GM19397 (cell line): ENCODE measurements at regions not wholly inside any gene's neighbourhood (a gene's known extent, or its start where the extent isn't known, plus 50 kb on each side); places are given as distances from the start of the nearest gene placed in this dataset.
"Not testable (repeated sequence)": the region's sequence is repeated elsewhere in the genome, so short reads cannot be mapped to it uniquely, and the experiment has no call there.

Experiments used
- ATAC-seq: cut with Tn5 transposase; IDR thresholded peaks from one replicate; pipeline ENCODE4 v1.9.1; 2021; ENCODE audit warnings: mild to moderate bottlenecking, moderate library complexity; ENCODE audit not compliant: unreplicated experiment

DNA sequence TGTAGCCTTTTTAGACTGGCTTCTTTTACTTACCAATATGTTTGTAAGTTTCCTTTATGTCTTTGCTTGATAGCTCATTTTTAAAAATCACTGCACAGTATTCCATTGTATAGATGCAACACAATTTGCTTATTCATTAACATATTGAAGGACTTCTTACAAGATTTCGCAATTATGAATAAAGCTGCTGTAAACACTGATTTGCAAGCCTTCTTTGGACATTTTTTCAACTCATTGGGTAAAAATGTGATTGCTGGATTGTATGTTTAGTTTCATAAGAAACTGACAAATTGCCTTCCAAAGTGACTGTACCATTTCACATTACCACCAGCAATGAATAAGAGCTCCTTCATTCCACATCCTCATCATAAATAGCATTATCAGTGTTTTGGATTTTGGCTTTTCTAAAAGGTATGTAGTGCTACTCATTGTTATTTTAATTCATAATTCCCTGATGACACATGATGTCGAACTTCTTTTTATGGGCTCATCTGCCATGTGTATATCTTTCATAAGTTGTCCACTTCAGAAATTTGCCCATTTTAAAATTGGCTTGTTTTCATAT is 80.7 kb downstream of the TFAP2B start:
- no peak for ATAC-seq

DNA sequence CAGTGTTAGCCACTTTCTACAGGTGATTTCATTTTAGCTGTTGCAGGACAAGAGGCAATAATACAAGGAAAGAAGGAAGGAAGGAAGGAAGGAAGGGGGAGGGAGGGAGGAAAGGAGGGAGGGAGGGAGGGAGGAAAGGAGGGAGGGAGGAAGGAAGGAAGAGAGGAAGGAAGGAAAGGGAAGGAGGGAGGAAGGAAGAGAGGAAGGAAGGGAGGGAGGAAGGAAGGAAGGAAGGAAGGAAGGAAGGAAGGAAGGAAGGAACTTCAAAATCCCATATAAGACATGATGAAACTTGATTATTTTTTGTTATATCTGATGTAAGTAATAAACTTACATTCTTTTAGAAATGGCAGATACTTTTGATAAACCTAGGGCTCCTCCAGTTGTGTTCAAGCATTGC is 83.6 kb downstream of the TFAP2B start:
- ATAC-seq, result no peak

DNA sequence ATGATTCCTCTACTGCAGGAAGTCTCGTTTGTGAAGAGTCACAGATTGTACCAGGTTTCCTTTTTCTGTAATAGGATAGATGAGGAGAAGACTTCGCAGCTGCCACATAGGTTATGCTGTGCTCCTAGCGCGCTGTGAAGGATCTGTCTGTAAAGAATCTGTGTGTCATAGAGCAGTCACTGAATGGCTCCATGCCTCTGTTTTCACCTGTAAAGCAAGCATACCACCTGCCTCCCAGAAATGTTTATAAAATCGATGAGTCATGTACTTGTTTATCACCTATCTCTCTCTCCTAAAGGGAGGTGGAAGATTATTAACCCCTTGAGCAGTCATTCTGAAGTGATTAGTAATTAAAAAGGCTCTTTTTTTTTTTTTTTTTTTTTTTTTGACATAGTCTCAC is 86.6 kb downstream of the TFAP2B start:
- no peak for ATAC-seq

DNA sequence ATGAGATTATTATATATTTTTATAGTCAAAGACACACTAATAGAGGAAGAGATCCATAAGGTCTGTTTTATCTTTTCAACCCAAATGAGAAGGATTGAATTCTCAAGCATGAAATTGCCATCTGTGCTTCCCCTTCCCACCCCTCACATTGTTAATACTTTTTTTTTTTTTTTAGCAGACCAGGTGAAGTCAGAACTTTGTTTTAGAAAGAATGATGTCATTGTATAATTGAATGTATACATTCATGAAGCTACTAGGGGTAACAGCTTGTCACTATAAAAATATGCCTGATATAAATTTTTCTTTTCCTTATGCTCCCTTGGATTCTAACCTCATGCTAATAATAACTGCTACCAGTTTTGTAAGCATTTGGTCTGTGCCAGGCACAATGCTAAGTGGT is 88.9 kb downstream of the TFAP2B start:
- ATAC-seq, result no peak

DNA sequence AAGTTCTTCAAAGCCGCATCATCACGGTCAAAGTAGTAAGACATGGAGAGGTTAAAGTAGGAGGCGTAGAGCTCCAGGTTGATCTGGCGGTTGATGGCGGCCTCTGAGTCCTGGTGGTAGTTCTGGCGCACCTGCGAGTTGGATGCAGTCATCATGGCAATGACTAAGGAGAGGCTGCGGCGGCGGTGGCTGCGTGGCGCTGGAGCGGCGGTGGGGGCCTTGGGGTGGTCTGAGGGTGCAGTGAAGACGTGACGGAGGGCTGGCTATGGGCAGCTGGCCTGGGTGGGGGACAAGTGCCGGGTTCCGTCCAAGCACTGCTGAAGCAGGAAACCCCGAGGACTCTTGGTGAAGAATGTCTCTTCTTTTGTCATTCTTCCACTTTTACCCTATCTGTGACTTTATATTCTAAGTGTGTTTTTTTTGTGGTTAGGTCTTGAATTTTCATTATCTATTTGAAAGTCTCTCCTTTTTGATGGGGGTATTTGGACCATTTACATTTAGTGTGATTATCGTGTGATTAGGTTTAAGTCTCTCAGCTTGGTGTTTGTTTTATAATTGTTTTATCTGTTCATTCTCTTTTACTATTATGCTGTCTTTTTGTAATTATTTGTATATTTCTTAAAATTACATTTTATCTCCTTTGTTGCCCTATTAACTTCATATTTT is 94.6 kb downstream of the TFAP2B start:
- ATAC-seq, result no peak

DNA sequence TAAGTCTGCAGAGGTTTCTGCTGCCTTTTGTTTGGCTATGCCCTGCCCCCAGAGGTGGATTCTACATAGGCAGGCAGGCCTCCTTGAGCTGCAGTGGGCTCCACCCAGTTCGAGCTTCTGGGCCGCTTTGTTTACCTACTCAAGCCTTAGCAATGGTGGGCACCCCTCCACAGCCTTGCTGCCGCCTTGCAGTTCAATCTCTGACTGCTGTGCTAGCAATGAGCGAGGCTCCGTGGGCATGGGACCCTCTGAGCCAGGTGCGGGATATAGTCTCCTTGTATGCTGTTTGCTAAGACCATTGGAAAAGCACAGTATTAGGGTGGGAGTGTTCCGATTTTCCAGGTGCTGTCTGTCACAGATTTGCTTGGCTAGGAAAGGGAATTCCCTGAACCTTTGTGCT is 102.7 kb downstream of the TFAP2B start:
- not testable (repeated sequence) for ATAC-seq

DNA sequence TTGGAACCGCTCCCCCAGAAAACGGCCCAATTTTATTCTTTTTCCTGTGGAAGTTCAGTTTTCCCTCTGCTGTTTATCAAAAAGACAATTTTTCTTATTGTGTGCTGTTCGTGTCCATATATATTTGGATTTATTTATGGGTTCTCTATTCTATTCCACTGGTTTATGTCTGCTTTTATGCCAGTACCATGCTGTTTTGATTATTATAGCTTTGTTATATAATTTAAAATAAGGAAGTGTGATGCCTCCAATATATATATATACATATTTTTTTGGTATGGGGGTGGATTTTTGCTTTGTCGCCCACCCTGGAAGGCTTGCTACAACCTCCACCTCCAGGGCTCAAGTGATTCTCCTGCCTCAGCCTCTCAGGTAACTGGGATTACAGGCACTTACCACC is 103.3 kb downstream of the TFAP2B start:
- no peak for ATAC-seq

DNA sequence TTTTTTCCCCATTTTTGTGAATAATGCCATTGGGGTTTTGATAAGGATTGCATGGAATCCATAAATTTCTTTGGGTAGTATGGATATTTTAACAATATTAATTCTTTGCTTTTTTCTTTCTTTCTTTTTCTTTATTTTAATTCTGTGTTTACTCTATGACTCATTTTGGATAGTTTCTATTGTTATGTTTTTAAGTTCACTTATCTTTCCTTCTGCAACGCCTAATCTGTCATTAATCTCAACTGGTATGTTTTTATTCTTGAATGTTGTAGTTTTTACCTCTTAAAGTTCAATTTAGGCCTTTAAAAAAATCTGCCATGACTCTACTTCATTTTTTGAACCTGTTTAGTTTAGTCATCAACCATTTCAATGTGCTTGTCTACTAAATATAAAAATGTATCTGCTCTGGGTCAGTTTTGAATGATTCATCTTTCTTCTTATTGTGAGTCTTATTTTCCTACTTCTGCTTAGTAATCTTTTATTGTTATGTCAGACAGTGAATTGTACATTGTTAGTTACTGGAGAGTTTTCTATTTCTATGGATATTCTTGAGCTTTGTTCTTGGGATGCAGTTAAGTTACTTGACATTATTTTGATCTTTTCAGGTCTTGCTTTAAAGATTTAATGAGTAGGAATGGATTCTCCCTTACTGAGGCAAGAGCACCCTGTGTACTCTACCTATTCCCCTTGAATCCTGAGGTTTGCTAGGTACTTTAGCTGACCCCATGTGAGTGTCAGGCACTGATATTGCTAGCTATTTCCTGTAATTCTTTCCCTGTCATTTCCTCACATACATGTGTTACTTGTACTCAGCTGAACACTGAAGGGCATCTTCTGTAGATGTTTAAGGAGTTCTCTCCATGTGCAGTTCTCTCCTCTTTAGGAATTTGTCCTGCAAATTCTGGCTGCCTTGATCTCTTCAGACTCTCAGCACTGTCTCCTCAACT is 104.2 kb downstream of the TFAP2B start:
- ATAC-seq, result no peak

DNA sequence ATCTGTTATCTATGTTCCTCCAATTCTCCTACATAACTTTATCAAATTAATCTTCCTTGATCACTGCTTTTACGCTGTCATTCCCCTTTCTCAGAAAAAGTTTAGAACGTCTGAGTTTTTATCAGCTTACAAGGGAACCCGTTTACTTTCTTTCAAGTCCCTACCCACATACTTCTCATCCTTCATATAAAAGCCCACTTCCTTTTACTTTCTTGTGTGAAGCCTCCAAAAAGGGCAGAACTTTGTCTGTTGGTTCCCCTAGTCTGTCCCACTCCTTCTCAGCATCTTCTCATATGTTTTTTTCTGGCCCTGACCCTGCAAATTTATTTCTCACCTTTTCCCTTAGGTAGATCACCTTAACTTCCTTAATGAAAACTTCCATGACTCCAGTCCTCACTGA is 106.1 kb downstream of the TFAP2B start:
- no peak for ATAC-seq

DNA sequence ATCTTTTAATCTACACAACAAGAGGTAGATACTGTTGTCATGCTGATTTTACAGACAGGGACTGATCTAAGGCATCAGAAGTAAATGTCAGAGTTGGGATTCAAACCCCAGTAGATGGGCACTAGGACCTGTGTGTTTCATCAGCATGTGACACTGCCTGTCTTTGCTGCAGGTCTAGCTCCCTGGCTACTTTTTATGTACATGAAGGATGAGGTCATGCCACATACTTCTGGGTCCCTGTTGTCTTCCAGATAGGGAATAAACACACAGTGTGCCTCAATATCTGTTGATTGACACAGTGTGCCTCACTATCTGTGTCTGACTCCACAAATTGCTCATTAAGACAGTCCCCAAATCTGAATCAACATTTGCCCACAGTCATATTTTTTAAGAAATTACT is 106.9 kb downstream of the TFAP2B start:
- ATAC-seq, result no peak

DNA sequence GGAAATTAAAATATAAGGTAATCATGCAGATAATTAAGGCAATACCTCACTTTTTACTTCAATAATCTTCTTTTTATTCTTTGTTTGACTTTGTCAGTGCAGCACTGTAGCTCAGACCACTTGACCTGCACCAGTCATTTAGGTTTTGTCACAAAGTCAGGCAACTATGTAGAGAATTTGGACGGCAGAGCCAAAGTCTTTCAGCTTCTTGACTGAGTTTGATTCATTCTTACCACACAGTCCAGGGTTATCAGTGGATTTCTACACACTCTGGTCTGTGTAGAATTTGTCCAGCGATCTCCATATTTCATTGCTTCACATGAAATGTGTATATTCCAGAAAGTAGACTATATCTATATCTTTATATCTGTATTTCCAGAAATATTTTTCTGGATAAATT is 107.3 kb downstream of the TFAP2B start:
- no peak for ATAC-seq

DNA sequence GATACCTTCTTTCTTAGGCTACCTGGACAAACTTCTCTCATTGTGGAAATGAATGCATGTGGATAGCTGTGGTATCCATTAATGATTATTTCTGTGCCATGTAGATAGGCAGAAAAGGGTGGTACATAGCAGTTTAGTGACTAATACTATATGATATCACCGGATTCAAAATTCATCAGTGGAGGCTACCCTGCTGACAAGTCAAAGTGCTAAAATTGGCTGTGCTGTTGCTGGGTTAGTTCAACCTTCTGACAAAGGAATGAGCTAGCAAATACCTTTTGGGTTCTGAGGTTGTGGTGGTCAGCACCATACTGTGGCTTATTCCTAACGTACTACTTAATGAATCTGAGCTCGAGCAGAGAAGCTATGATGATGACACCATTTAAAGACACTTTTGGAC is 109.1 kb downstream of the TFAP2B start:
- ATAC-seq, result no peak

DNA sequence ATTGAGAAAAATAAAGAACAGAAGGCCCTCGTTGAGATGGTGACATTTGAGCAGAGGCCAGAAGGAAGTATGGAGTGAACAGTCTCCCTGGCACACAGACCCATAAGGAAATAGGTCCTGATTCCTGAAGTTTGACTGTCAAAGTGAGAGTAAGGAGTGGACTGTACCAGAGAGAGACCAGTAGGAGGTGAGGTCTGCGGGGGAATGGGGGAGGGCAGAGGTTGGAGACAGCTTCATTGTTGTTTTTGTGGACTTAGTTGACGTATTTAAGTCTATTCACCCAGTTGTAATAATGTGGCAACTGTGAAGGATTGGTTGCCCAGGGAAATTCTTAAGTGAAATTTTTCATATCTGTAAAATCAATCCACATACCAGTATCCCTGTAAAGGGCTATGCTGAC is 110.7 kb downstream of the TFAP2B start:
- ATAC-seq, result no peak

DNA sequence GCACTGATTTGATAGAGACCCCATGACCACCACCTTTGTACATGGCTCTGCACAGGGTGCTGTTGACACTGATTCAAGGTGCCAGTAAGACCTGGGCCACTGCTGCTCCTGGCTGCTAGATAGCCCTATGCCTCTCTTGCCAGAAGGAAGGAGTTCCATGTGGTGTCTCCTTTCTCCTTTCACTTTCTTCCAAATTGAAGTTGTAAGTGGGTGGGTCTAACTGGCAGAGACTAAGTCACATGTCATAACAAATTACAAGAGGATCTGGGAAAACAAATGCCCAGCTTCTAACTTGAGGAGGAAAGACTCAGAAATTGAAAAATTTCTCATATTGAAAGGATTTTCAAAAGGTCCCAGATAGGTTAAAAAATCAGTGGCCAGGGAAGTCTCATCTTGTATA is 116.8 kb downstream of the TFAP2B start:
- no peak for ATAC-seq

DNA sequence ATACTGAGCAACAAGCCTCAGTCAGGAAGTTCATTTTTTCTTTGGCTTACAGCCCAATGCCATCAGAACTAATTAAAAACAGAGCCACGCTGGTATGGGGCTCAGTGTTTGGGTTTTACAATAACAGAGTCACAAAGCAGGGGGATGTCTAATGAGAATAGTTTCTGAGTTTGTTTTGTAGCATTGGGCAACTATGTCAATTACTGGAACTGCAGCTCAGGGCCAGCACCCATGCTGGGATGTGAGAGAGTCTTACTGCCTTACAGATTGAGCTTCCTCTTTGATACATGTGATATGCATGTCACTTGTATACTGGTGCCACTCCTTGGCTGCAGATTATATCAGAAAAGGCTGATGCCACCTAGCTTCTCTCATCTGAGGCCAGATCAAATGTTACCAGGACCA is 117.6 kb downstream of the TFAP2B start:
- ATAC-seq, result no peak

DNA sequence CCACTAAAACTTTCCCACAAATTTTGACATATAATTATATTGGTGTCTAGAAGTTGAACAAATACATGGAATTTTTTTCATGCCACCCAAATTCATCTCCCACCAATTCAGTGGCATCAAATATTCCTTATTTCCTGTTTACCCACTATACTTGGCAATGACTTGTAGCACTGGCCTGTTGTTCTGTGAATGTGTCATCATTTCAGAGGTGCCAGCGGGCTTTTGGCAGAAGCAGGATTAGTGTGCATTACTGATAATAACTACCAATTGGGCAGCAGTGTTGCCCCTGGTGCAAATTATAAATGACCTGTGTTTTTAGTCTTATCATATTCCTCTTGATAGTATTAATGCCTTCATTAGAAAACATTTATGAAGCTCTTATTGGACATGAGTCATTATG is 121.3 kb downstream of the TFAP2B start:
- ATAC-seq, result no peak

DNA sequence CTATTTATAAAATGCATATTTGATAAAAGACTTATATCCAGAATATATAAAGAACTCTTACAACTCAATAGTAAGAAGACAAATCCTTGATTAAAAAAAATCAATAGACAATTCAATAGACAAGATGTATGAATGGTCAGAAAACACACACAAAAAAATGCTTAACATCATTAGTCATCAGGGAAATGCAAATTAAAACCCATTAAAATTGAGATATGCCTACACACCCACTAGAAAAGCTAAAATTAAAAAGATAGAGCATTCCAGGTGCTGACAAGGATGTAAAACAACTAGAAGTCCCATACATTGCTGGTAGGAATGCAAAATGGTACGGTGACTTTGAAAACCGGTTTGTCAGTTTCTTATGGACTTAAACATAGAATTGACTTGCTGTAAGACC is 127.1 kb downstream of the TFAP2B start:
- no peak for ATAC-seq

DNA sequence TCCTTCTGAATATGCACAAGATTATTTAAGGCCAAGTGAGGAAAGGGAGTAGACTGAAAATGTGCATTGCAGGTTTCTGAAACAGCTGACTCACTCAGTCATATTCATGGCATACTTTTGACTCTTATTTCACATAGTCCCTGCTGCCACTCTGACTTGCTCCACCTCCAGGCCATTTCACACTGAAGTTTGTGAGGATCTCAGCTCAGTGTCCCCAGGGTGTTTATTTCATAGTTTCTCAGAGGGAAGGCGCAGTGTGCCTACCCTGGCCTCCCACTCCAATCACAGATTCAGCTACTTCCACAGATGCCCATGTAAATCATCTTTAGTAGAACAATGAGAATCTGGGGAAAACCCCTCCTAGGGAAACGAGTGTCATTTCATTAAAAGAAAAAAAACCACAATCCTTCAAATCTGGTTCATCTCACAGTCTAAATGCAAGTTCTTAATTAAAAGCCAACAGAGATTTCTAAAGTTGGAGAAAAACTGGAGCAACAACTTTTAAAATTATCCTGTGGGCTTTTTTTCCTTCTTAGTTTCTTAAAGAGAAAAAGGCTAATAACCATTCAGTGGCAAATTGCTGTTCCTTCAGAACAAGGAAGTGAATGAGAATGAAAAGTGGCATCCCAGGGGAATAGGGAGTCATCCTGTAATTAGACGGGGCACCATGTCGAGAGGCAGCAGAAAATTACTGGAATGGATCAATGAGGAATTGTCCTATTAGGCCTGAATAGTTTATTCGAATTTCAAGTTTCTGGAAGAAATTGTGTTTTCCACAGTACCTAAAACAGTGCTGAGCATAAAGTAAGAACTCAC is 133.6 kb downstream of the TFAP2B start:
- ATAC-seq, result no peak

DNA sequence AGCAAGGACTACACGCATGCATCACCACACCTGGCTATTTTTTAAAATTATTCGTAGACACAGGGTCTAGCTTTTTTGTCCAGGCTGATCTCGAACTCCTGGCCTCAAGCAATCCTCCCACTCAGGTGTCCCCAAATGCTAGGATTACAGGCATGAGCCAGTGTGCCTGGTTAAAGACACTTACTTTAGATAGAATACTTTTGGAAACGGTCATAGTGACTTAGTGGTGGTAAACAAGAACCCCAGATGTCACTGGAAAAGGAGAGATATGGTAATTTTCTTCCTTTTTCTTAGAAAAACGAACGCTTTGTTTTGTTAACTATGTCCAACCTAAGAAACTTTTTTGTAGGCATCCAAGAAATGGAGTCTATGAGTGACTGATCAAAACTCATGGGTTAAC is 137.3 kb downstream of the TFAP2B start:
- no peak for ATAC-seq

DNA sequence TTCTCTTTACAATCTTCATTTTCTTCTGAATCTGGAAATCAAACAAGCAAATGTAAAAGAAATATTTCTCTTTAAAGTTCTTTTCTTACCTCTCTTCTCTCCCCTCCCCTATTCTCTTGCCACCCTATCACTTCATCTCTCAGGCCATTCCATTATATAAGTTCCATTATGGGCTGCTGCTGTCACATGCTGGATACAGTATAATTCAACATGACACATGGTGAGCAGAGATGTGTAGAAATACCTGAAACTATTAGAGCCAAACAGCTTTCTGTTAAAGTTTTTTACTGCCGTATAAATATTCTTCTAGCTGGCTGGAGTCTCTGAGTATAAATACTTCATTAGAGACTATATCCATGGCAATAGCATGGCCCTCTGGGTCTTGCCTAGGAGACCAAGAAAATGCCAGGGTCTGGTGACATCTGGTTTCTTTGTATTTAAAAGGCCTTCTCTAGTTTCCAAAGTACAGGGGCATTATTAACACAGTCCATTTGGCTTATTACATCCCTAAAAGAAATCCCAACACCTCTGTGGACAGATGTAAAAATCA is 139.6 kb downstream of the TFAP2B start:
- no peak for ATAC-seq

DNA sequence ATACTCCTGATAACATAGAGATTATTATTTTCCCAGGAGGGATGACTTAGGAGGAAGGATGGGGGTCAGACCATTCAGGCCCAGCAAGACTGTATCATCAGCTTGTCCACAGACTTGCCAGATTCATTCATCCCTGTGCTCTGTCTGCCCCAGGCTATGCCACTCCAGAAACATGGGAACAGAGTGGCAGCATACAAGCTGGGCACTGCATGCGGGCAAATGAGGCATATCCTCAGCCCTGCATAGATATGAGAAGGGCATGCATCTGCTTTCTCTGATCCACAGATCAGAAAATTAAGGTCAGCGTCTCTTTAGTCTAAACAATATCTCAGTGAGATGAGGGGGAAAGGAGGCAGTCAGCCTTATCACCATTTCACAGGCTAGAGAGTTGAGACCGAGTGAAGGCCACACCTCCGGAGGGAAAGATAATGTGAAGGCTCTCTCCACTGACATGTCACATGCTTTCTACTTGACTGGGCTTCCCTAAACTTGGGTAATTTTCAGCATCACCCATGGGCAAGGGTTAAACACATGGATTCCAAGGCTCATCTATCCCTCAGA is 140.5 kb downstream of the TFAP2B start:
- no peak for ATAC-seq
